Endodermal cell (in vitro differentiated cells): ENCODE measurements at regions not wholly inside any gene's neighbourhood (a gene's known extent, or its start where the extent isn't known, plus 50 kb on each side); places are given as distances from the start of the nearest gene placed in this dataset.

Experiments
- DNase-seq: peaks from one replicate; pipeline ENCODE4 v3.0.0-alpha.2; 2017
- H3K27ac ChIP-seq: 2 replicates; pipeline ENCODE4 v1.5.1; 2013; ENCODE audit warnings: mild to moderate bottlenecking, low read depth, low read length, moderate library complexity
- H3K27me3 ChIP-seq: 2 replicates; pipeline ENCODE4 v1.6.1; 2013; ENCODE audit warnings: mild to moderate bottlenecking, low read length, moderate library complexity; ENCODE audit not compliant: insufficient read depth, control insufficient read depth, poor library complexity, severe bottlenecking
- H3K36me3 ChIP-seq: 2 replicates; pipeline ENCODE4 v1.7.0; 2013; ENCODE audit warnings: mild to moderate bottlenecking, low read length, moderate library complexity; ENCODE audit not compliant: control insufficient read depth, insufficient read depth
- H3K4me1 ChIP-seq: one replicate; pipeline ENCODE4 v1.7.0; 2013; ENCODE audit warnings: low read length; ENCODE audit not compliant: control insufficient read depth, insufficient read depth
- H3K4me3 ChIP-seq: 2 replicates; pipeline ENCODE4 v1.5.1; 2013; ENCODE audit warnings: mild to moderate bottlenecking, low read length, moderate library complexity
- H3K9ac ChIP-seq: 2 replicates; pipeline ENCODE4 v1.6.1; 2013; ENCODE audit warnings: mild to moderate bottlenecking, low read length, moderate library complexity; ENCODE audit not compliant: poor library complexity, severe bottlenecking; ENCODE audit errors: extremely low read depth
- H3K9me3 ChIP-seq: 2 replicates; pipeline ENCODE4 v1.6.1; 2013; ENCODE audit warnings: mild to moderate bottlenecking, low read length, moderate library complexity; ENCODE audit not compliant: control insufficient read depth
- H3K27ac Mint-ChIP-seq: 2 replicates; pipeline ENCODE4 v1.8.0; 2020; ENCODE audit warnings: mixed read lengths
- H3K27me3 Mint-ChIP-seq: 2 replicates; pipeline ENCODE4 v1.8.0; 2021; ENCODE audit warnings: mild to moderate bottlenecking, mixed read lengths; ENCODE audit not compliant: insufficient read depth
- H3K36me3 Mint-ChIP-seq: 2 replicates; pipeline ENCODE4 v1.8.0; 2020; ENCODE audit warnings: low read depth, mixed read lengths
- H3K4me1 Mint-ChIP-seq: 2 replicates; pipeline ENCODE4 v1.8.0; 2020; ENCODE audit warnings: mixed read lengths
- H3K4me3 Mint-ChIP-seq: 2 replicates; pipeline ENCODE4 v1.8.0; 2020; ENCODE audit warnings: mild to moderate bottlenecking, moderate library complexity, mixed read lengths
- H3K9me3 Mint-ChIP-seq: 2 replicates; pipeline ENCODE4 v1.8.0; 2020; ENCODE audit warnings: mild to moderate bottlenecking, mixed read lengths
- WGBS, 2 experiments: methylation state at CpG; one replicate each; pipeline versions ENCODE4 v1.1.5 to v1.1.7; 2013; ENCODE audit warnings: missing lambda C conversion rate in 2 of 2, mixed read lengths in 1 of 2; ENCODE audit not compliant: insufficient coverage in 1 of 2, insufficient read length in 1 of 2; 5-methylcytosine and 5-hydroxymethylcytosine counted together
- TF ChIP-seq, protein P1 (sequence below): fragments of 200-600 bp; sonication (generic); conservative IDR thresholded peaks from 2 replicates; pipeline ENCODE4 v1.5.0; 2021; ENCODE audit warnings: antibody characterized with exemption, mild to moderate bottlenecking

GRCh38 chr11:92576315-92576714, 351.7 kb downstream of the FAT3 start:
- DNase-seq, result no peak
- no peak overlapping the region for H3K4me3 ChIP-seq
- no peak overlapping the region for H3K27ac ChIP-seq
- H3K4me1 ChIP-seq, result no peaks in the 10 kb centered on the region
- Mint-ChIP-seq H3K27ac (no peak overlapping the region), H3K4me1 (peaks cover 13% of the 10 kb centered on the region), H3K27me3 (no peaks in the 10 kb centered on the region), H3K9me3 (no peaks in the 10 kb centered on the region), H3K36me3 (no peaks in the 10 kb centered on the region), H3K4me3 (no peak overlapping the region)
- WGBS, 2 experiments, result 89 to 90% methylated on average over 2 to 3 of the region's 3 CpGs
- no peak overlapping the region for H3K9ac ChIP-seq
- H3K27me3 ChIP-seq, result no peaks in the 10 kb centered on the region
- no peaks in the 10 kb centered on the region for H3K9me3 ChIP-seq
- H3K36me3 ChIP-seq, result no peaks in the 10 kb centered on the region
- TF ChIP-seq, protein P1, sequence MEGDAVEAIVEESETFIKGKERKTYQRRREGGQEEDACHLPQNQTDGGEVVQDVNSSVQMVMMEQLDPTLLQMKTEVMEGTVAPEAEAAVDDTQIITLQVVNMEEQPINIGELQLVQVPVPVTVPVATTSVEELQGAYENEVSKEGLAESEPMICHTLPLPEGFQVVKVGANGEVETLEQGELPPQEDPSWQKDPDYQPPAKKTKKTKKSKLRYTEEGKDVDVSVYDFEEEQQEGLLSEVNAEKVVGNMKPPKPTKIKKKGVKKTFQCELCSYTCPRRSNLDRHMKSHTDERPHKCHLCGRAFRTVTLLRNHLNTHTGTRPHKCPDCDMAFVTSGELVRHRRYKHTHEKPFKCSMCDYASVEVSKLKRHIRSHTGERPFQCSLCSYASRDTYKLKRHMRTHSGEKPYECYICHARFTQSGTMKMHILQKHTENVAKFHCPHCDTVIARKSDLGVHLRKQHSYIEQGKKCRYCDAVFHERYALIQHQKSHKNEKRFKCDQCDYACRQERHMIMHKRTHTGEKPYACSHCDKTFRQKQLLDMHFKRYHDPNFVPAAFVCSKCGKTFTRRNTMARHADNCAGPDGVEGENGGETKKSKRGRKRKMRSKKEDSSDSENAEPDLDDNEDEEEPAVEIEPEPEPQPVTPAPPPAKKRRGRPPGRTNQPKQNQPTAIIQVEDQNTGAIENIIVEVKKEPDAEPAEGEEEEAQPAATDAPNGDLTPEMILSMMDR, result no peak

- 97 to 100% methylated on average over 1 of the region's 1 CpG for WGBS, 2 experiments
- Mint-ChIP-seq H3K36me3 (no peaks in the 10 kb centered on the region), H3K9me3 (no peaks in the 10 kb centered on the region), H3K27me3 (no peaks in the 10 kb centered on the region), H3K4me1 (peaks cover 7% of the 10 kb centered on the region), H3K27ac (no peak overlapping the region), H3K4me3 (no peak overlapping the region)
- Histone ChIP-seq H3K27me3 (no peaks in the 10 kb centered on the region), H3K4me1 (no peaks in the 10 kb centered on the region), H3K9me3 (no peaks in the 10 kb centered on the region), H3K27ac (no peak overlapping the region), H3K9ac (no peak overlapping the region), H3K4me3 (no peak overlapping the region), H3K36me3 (no peaks in the 10 kb centered on the region)
- TF ChIP-seq, protein P1, result no peak
- no peak for DNase-seq
These were observed 356.3 kb downstream of the FAT3 start for GRCh38 chr11:92580908-92581307.

DNA sequence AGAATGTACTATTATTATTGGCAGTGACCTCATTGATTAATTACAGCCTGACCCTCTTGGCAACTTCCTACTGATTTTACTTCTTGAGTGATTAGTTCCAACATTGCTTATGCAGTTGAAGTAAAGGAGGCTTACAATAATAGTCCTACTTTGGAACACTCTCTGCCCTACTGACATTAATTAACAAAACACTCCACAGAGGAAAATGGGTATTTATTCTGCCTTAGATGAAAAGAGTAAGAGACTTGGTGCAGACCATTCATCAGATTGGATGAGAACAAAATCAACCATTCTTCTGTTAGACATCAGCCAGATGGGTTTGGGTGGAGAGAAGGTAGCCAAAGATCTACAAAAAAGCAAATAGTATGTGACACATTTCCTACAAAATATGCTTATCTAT, 363.8 kb downstream of the FAT3 start:
- Mint-ChIP-seq H3K36me3 (no peaks in the 10 kb centered on the region), H3K4me3 (no peak overlapping the region)
- TF ChIP-seq, protein P1, result no peak

More for the DNA sequence above, 363.8 kb downstream of the FAT3 start:
- Histone ChIP-seq H3K36me3 (no peaks in the 10 kb centered on the region), H3K27me3 (no peaks in the 10 kb centered on the region), H3K9ac (no peak overlapping the region), H3K4me3 (no peak overlapping the region), H3K9me3 (no peaks in the 10 kb centered on the region), H3K4me1 (peaks cover 9% of the 10 kb centered on the region), H3K27ac (no peak overlapping the region)
- no peak overlapping the region for H3K27ac Mint-ChIP-seq
- peaks cover 18% of the 10 kb centered on the region for H3K4me1 Mint-ChIP-seq
- H3K9me3 Mint-ChIP-seq, result no peaks in the 10 kb centered on the region
- no peak for DNase-seq
- H3K27me3 Mint-ChIP-seq, result no peaks in the 10 kb centered on the region
